HepG2 (cell line): ENCODE measurements at regions not wholly inside any gene's neighbourhood (a gene's known extent, or its start where the extent isn't known, plus 50 kb on each side); places are given as distances from the start of the nearest gene placed in this dataset.

ENCODE experiments used
- ATAC-seq: fragments of 200-7000 bp; cut with Tn5 transposase; 3 replicates; pipeline ENCODE4 v1.9.1; 2020; ENCODE audit warnings: mild to moderate bottlenecking, moderate library complexity
- BruUV-seq: library from RNA; stranded (reverse); fragments of 400-500 nt; replicated peaks from 2 replicates; lab custom pipeline; 2021; lab: Mats Ljungman, UMichigan
- CTCF ChIA-PET: fragments of 300-600 bp; formaldehyde crosslinking; extraction: SDS; loops from one replicate; lab custom pipeline; 2021; ENCODE audit warnings: low total read pairs, inconsistent platforms, low intra/inter-chr PET ratio; lab: Yijun Ruan, JAX
- POLR2A ChIA-PET: fragments of 350-600 bp; sonication (Branson Sonifier 250); formaldehyde crosslinking; loops from one replicate; lab custom pipeline; 2020; ENCODE audit warnings: antibody characterized with exemption, inconsistent platforms; lab: Yijun Ruan, JAX
- DNase-seq: peaks from one replicate; pipeline ENCODE4 v3.0.0-alpha.2; 2015; ENCODE audit warnings: low spot score
- FAIRE-seq: peaks from 3 replicates; lab custom pipeline; 2011; peaks lifted over from hg19 to GRCh38; lab: Jason Lieb, UNC
- H2AFZ ChIP-seq: one replicate; pipeline ENCODE4 v1.6.1; 2011; ENCODE audit warnings: low read length, inconsistent platforms
- H3K27ac ChIP-seq: fragments of 300-600 bp; 3 replicates; pipeline ENCODE4 v1.8.0; 2011; ENCODE audit warnings: mixed run types, mild to moderate bottlenecking, mixed read lengths, low read length, inconsistent platforms; ENCODE audit not compliant: insufficient read depth; ENCODE audit errors: extremely low read length
- H3K27me3 ChIP-seq, 2 experiments: fragments of 200-600 bp in 1 of 2; 2 replicates in 1 of 2; 3 replicates in 1 of 2; pipeline versions ENCODE4 v1.6.0 to v1.8.0; 2011; ENCODE audit warnings: low read length in 2 of 2, mild to moderate bottlenecking in 2 of 2, moderate library complexity in 2 of 2, inconsistent platforms in 1 of 2; ENCODE audit not compliant: insufficient read depth in 2 of 2, control insufficient read depth in 1 of 2
- H3K36me3 ChIP-seq, 2 experiments: fragments of 200-600 bp in 1 of 2; replicated peaks in 1 of 2; 2 replicates in 1 of 2; 3 replicates in 1 of 2; pipeline versions ENCODE4 v1.5.1 to v1.8.0; 2011; ENCODE audit warnings: low read length in 2 of 2, inconsistent platforms in 1 of 2; ENCODE audit not compliant: insufficient read depth in 2 of 2, control insufficient read depth in 1 of 2
- H3K4me1 ChIP-seq: 2 replicates; pipeline ENCODE4 v1.5.1; 2012; ENCODE audit warnings: low read length, inconsistent platforms; ENCODE audit not compliant: insufficient read depth
- H3K4me2 ChIP-seq: 2 replicates; pipeline ENCODE4 v1.6.0; 2011; ENCODE audit warnings: low read depth, low read length, inconsistent platforms
- H3K4me3 ChIP-seq, 3 experiments: fragments of 200-600 bp in 1 of 3; sonication (generic), shearing (Covaris generic) in 1 of 3; replicated peaks in 1 of 3; 2 replicates each; pipeline ENCODE4 v1.5.1; 2011 to 2016; ENCODE audit warnings: low read length in 3 of 3, inconsistent platforms in 2 of 3, low read depth in 2 of 3, mild to moderate bottlenecking in 2 of 3, control low read depth in 1 of 3, mixed read lengths in 1 of 3; ENCODE audit not compliant: insufficient read depth in 1 of 3
- H3K79me2 ChIP-seq: one replicate; pipeline ENCODE4 v1.6.1; 2011; ENCODE audit warnings: low read length, inconsistent platforms; ENCODE audit not compliant: insufficient read depth
- H3K9ac ChIP-seq: 2 replicates; pipeline ENCODE4 v1.6.0; 2011; ENCODE audit warnings: mild to moderate bottlenecking, low read depth, low read length, inconsistent platforms; ENCODE audit not compliant: insufficient read depth
- H3K9me3 ChIP-seq: 2 replicates; pipeline ENCODE4 v1.5.1; 2012; ENCODE audit warnings: mild to moderate bottlenecking, low read length
- H4K20me1 ChIP-seq: 2 replicates; pipeline ENCODE4 v1.6.0; 2011; ENCODE audit warnings: inconsistent platforms, mild to moderate bottlenecking, low read length, moderate library complexity; ENCODE audit not compliant: insufficient read depth
- DRAP1 ChIP-seq: IDR thresholded peaks from 2 replicates; pipeline ENCODE4 v1.6.1; 2016; ENCODE audit warnings: missing genetic modification reagents, missing compliant biosample characterization
- FOXM1 ChIP-seq: sonication (generic); formaldehyde crosslinking; IDR thresholded peaks from 2 replicates; pipeline ENCODE4 v1.5.0; 2020; ENCODE audit warnings: missing genetic modification reagents
- FOXO1 ChIP-seq: sonication (generic); formaldehyde crosslinking; IDR thresholded peaks from 2 replicates; pipeline ENCODE4 v1.4.0; 2020; ENCODE audit warnings: missing genetic modification reagents
- GATAD1 ChIP-seq: IDR thresholded peaks from 2 replicates; pipeline ENCODE4 v1.6.1; 2016; ENCODE audit warnings: missing genetic modification reagents, missing compliant biosample characterization
- HMGA1 ChIP-seq: sonication (generic); formaldehyde crosslinking; conservative IDR thresholded peaks from 2 replicates; pipeline ENCODE4 v1.4.0; 2020; ENCODE audit warnings: missing genetic modification reagents
- SMAD9 ChIP-seq: sonication (generic); formaldehyde crosslinking; IDR thresholded peaks from 2 replicates; pipeline ENCODE4 v1.5.1; 2020; ENCODE audit warnings: mild to moderate bottlenecking, missing genetic modification reagents
- SRY ChIP-seq: sonication (generic); formaldehyde crosslinking; IDR thresholded peaks from 2 replicates; pipeline ENCODE4 v1.8.0; 2022; ENCODE audit warnings: mild to moderate bottlenecking, missing genetic modification reagents
- THRA ChIP-seq: sonication (generic); formaldehyde crosslinking; IDR thresholded peaks from 2 replicates; pipeline ENCODE4 v1.4.0; 2020; ENCODE audit warnings: missing genetic modification reagents, borderline replicate concordance
- ZKSCAN5 ChIP-seq: sonication (generic); formaldehyde crosslinking; IDR thresholded peaks from 2 replicates; pipeline ENCODE4 v1.5.1; 2020; ENCODE audit warnings: mild to moderate bottlenecking, missing genetic modification reagents
- ZNF101 ChIP-seq: sonication (generic); formaldehyde crosslinking; IDR thresholded peaks from 2 replicates; pipeline ENCODE4 v1.4.0; 2020; ENCODE audit warnings: mild to moderate bottlenecking, low read depth, missing genetic modification reagents, borderline replicate concordance
- ZNF17 ChIP-seq: sonication (generic); formaldehyde crosslinking; IDR thresholded peaks from 2 replicates; pipeline ENCODE4 v1.5.0; 2020; ENCODE audit warnings: mild to moderate bottlenecking, missing genetic modification reagents
- ZNF737 ChIP-seq: sonication (generic); formaldehyde crosslinking; IDR thresholded peaks from 2 replicates; pipeline ENCODE4 v1.5.0; 2020; ENCODE audit warnings: missing genetic modification reagents, mild to moderate bottlenecking, borderline replicate concordance
- WGBS: methylation state at CpG from one replicate; pipeline ENCODE4 v1.1.6; 2017; ENCODE audit warnings: low lambda C conversion rate; 5-methylcytosine and 5-hydroxymethylcytosine counted together
- in situ Hi-C: cut with HindIII; loops from 2 replicates; pipeline ENCODE4 v1.10.0; 2017; ENCODE audit warnings: low pct_unique_long_range_greater_than_20kb; ENCODE audit not compliant: extremely low pct_ligation_motif_present
- intact Hi-C: fragments of 100-400 bp; cut with micrococcal nuclease; formaldehyde crosslinking; loops from one replicate; pipeline ENCODE4 v1.10.0; 2022; ENCODE audit not compliant: unreplicated experiment
- TF ChIP-seq, protein P1 (sequence below): IDR thresholded peaks from 2 replicates; pipeline ENCODE4 v1.6.1; 2016; ENCODE audit warnings: missing compliant biosample characterization, missing genetic modification reagents, borderline replicate concordance
- TF ChIP-seq, protein P2 (sequence below): sonication (generic); formaldehyde crosslinking; IDR thresholded peaks from 2 replicates; pipeline ENCODE4 v1.5.1; 2020; ENCODE audit warnings: mild to moderate bottlenecking, missing genetic modification reagents, moderate library complexity

DNA sequence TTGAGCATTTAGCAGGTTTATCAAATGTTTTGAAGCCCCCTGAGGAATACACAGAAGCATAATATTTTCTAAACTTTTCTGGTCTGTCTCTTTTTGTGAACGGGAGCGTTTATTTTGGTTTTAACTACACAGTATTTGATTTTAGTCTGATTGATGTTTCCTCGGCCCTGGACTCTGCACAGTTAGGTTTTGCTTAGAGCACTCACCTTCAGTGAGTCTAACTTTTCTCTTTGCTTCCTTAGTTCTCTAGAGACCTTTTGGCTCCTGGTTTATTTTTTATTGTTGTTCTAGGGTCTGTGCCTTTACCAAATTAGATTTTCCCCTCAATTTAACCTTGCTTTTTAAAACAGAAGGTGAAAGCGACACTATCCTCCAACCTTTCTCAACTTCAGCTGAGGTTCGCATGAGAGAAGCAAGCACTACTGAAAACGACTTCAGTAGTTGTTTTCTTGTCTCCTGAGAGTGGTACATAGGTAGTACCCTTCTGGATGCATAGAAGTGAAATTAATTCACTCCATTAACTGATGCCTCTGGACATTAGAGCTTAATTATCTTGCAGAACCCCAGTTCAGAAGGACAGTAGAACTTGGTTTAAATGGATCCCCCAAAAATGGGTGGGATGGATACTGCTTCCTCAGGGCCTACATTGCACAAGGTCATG lies 166.7 kb upstream of the ELL2 start (continued):
- 0 out of 2 replicates have a peak, but pooled peaks have one; percentile 19 for TF ChIP-seq DRAP1 (CRISPR knock-in tag)
- no peak for TF ChIP-seq ZKSCAN5 (CRISPR knock-in tag)
- TF ChIP-seq, all 625 proteins: peak for 13

- no peak for FAIRE-seq
- Histone ChIP-seq H4K20me1 (no peaks in the 10 kb centered on the region), H2AFZ (no peak overlapping the region), H3K4me3 (no peak overlapping the region), H3K27ac (peak overlapping the region; percentile 86), H3K79me2 (peaks cover 6% of the 10 kb centered on the region), H3K4me2 (peak overlapping the region; percentile 84; the same call in 1 of the 2 replicates), H3K9me3 (no peaks in the 10 kb centered on the region), H3K4me1 (peaks cover 75% of the 10 kb centered on the region), H3K27me3 (no peaks in the 10 kb centered on the region), H3K9ac (no peak overlapping the region; the same call in 1 of the 2 replicates), H3K36me3 (no peaks in the 10 kb centered on the region)
- DNase-seq = no peak
- ATAC-seq = no peak
- in situ Hi-C loops (no loop called here), intact Hi-C loops (no loop called here)
- TF ChIP-seq HMGA1 (CRISPR knock-in tag) (no peak), FOXM1 (no peak), ZNF17 (CRISPR knock-in tag) (no peak), THRA (CRISPR knock-in tag) (no peak), SMAD9 (CRISPR knock-in tag) (no peak), ZNF737 (no peak), FOXO1 (CRISPR knock-in tag) (no peak), GATAD1 (CRISPR knock-in tag) (no peak), SRY (CRISPR knock-in tag) (no peak), ZNF101 (CRISPR knock-in tag) (no peak)
- TF ChIP-seq, protein P1, sequence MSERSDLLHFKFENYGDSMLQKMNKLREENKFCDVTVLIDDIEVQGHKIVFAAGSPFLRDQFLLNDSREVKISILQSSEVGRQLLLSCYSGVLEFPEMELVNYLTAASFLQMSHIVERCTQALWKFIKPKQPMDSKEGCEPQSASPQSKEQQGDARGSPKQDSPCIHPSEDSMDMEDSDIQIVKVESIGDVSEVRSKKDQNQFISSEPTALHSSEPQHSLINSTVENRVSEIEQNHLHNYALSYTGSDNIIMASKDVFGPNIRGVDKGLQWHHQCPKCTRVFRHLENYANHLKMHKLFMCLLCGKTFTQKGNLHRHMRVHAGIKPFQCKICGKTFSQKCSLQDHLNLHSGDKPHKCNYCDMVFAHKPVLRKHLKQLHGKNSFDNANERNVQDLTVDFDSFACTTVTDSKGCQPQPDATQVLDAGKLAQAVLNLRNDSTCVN (CRISPR knock-in tag) = no peak
- TF ChIP-seq, protein P2, sequence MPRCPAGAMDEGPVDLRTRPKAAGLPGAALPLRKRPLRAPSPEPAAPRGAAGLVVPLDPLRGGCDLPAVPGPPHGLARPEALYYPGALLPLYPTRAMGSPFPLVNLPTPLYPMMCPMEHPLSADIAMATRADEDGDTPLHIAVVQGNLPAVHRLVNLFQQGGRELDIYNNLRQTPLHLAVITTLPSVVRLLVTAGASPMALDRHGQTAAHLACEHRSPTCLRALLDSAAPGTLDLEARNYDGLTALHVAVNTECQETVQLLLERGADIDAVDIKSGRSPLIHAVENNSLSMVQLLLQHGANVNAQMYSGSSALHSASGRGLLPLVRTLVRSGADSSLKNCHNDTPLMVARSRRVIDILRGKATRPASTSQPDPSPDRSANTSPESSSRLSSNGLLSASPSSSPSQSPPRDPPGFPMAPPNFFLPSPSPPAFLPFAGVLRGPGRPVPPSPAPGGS = no peak
- POLR2A ChIA-PET = interaction anchor here (0.9 to 2.6 kb wide), 3 partner anchors 10 to 165 kb away, joined by 3 to 12 read pairs (median 5); partner anchors contain the start of gene ELL2
- no TSS peak for BruUV-seq
- CTCF ChIA-PET = no interaction called here
- 47% methylated on average over 2 of the region's 2 CpGs for WGBS
Measured at GRCh38 chr5:96127538-96127937, 165.9 kb upstream of the ELL2 start.
